Lung (tissue), 11 donors: ENCODE measurements at regions not wholly inside any gene's neighbourhood (a gene's known extent, or its start where the extent isn't known, plus 50 kb on each side); places are given as distances from the start of the nearest gene placed in this dataset.
"Not testable (repeated sequence)": the region's sequence is repeated elsewhere in the genome, so short reads cannot be mapped to it uniquely, and the experiment has no call there.

Experiments
- ATAC-seq: fragments of 200-7000 bp; cut with Tn5 transposase; one replicate; pipeline ENCODE4 v1.9.1; 2020; ENCODE audit warnings: moderate number of reproducible peaks; ENCODE audit not compliant: insufficient read depth, low FRiP score
- DNase-seq, 3 donors: peaks; one replicate each; pipeline ENCODE4 v3.0.0-alpha.2; 2013 to 2017
- H3K27ac ChIP-seq, 2 donors: one replicate each; pipeline ENCODE4 v1.5.1; 2013; ENCODE audit warnings: mild to moderate bottlenecking in 2 of 2, moderate library complexity in 2 of 2, control low read depth in 1 of 2, inconsistent platforms in 1 of 2, low read depth in 1 of 2, low read length in 1 of 2
- H3K27me3 ChIP-seq, 3 donors: one replicate each; pipeline ENCODE4 v1.5.1; 2013; ENCODE audit warnings: low read length in 2 of 3; ENCODE audit not compliant: control insufficient read depth in 3 of 3, insufficient read depth in 3 of 3
- H3K36me3 ChIP-seq, 4 donors: one replicate each; pipeline ENCODE4 v1.5.1; 2013; ENCODE audit warnings: low read length in 4 of 4, mild to moderate bottlenecking in 1 of 4, moderate library complexity in 1 of 4; ENCODE audit not compliant: control insufficient read depth in 4 of 4, insufficient read depth in 4 of 4
- H3K4me1 ChIP-seq, 5 donors: one replicate each; pipeline ENCODE4 v1.5.1; 2013; ENCODE audit warnings: low read length in 5 of 5, mild to moderate bottlenecking in 2 of 5, moderate library complexity in 1 of 5; ENCODE audit not compliant: control insufficient read depth in 5 of 5, insufficient read depth in 5 of 5
- H3K4me3 ChIP-seq: one replicate; pipeline ENCODE4 v1.5.1; 2013; ENCODE audit warnings: mild to moderate bottlenecking, control low read depth, moderate library complexity
- H3K9ac ChIP-seq, 2 donors: one replicate each; pipeline ENCODE4 v1.5.1; 2013; ENCODE audit warnings: low read length in 2 of 2, control low read depth in 1 of 2; ENCODE audit not compliant: insufficient read depth in 1 of 2
- H3K9me3 ChIP-seq, 4 donors: one replicate each; pipeline ENCODE4 v1.5.1; 2013; ENCODE audit warnings: low read length in 3 of 4, mild to moderate bottlenecking in 1 of 4, moderate library complexity in 1 of 4; ENCODE audit not compliant: control insufficient read depth in 4 of 4, insufficient read depth in 3 of 4
- WGBS, 2 donors: extraction: QIAGEN DNeasy Blood & Tissue Kit; methylation state at CpG; one replicate each; pipeline ENCODE4 v1.1.7; 2013; 5-methylcytosine and 5-hydroxymethylcytosine counted together
- TF ChIP-seq, protein P1 (sequence below): IDR thresholded peaks from 2 replicates; pipeline ENCODE4 v1.5.1; 2012; ENCODE audit warnings: mild to moderate bottlenecking; ENCODE audit errors: control extremely low read depth, extremely low read depth
- donor health status: control.
- donor health status: control.
- donor health status: Bipolar disorder and iron deficiency.
- donor health status: healthy.
- donor health status: DM: yes; HTN: yes; CAD: no.

GRCh38 chr10:45160271-45160670, 155.1 kb downstream of the OR13A1 start:
- no peaks in the 10 kb centered on the region for H3K27me3 ChIP-seq
- H3K4me1 ChIP-seq = no peaks in the 10 kb centered on the region
- no peak overlapping the region for H3K4me3 ChIP-seq
- ATAC-seq = no peak
- no peaks in the 10 kb centered on the region for H3K36me3 ChIP-seq
- 65 to 86% methylated on average over 1 of the region's 1 CpG for WGBS, 2 donors
- H3K9ac ChIP-seq = no peak overlapping the region
- no peak for DNase-seq
- no peaks in the 10 kb centered on the region for H3K9me3 ChIP-seq
- H3K27ac ChIP-seq = no peak overlapping the region
- TF ChIP-seq, protein P1, sequence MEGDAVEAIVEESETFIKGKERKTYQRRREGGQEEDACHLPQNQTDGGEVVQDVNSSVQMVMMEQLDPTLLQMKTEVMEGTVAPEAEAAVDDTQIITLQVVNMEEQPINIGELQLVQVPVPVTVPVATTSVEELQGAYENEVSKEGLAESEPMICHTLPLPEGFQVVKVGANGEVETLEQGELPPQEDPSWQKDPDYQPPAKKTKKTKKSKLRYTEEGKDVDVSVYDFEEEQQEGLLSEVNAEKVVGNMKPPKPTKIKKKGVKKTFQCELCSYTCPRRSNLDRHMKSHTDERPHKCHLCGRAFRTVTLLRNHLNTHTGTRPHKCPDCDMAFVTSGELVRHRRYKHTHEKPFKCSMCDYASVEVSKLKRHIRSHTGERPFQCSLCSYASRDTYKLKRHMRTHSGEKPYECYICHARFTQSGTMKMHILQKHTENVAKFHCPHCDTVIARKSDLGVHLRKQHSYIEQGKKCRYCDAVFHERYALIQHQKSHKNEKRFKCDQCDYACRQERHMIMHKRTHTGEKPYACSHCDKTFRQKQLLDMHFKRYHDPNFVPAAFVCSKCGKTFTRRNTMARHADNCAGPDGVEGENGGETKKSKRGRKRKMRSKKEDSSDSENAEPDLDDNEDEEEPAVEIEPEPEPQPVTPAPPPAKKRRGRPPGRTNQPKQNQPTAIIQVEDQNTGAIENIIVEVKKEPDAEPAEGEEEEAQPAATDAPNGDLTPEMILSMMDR = no peak

- Histone ChIP-seq H3K27me3 (no peaks in the 10 kb centered on the region), H3K27ac (no peak overlapping the region), H3K4me1 (no peaks in the 10 kb centered on the region), H3K9me3 (no peaks in the 10 kb centered on the region), H3K9ac (no peak overlapping the region), H3K4me3 (no peak overlapping the region), H3K36me3 (no peaks in the 10 kb centered on the region)
- 87 to 91% methylated on average over 3 of the region's 3 CpGs for WGBS, 2 donors
- TF ChIP-seq, protein P1 = no peak
- no peak for DNase-seq
- ATAC-seq = no peak
Observed at GRCh38 chr10:45163315-45163975, 152.0 kb downstream of the OR13A1 start.

DNA sequence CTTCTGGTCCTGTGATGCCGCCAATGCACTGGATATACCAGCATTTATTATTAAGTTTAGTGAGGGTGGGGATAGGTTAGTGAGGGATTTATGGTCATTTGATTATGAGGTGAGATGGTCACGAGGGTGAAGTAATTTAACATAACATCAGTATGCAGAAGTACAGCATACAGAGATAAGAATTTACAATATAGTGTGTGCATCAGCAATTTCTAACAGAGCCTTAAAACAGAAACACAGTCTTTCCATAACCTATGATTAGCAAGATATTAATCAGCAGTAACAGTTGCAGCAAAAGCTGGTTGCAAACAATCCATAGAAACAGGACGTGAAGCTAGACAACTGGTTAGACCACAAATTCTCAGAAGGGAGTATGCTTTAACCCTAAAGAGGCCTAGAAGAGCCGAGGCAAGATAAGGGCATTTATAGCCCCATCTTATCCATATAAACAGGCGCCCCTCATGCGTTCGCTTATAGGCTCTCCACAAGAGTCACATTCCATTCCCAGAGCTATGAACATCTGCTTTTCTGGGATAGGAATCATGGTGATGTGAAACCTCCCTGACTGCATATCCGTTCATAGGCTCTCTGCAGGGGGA, 139.8 kb downstream of the OR13A1 start:
- not testable (repeated sequence) for ATAC-seq, H3K4me1 ChIP-seq, H3K9me3 ChIP-seq, H3K4me3 ChIP-seq, DNase-seq, H3K27me3 ChIP-seq, H3K36me3 ChIP-seq, H3K9ac ChIP-seq, H3K27ac ChIP-seq
- WGBS, 2 donors = 68 to 83% methylated on average over 8 of the region's 8 CpGs

DNA sequence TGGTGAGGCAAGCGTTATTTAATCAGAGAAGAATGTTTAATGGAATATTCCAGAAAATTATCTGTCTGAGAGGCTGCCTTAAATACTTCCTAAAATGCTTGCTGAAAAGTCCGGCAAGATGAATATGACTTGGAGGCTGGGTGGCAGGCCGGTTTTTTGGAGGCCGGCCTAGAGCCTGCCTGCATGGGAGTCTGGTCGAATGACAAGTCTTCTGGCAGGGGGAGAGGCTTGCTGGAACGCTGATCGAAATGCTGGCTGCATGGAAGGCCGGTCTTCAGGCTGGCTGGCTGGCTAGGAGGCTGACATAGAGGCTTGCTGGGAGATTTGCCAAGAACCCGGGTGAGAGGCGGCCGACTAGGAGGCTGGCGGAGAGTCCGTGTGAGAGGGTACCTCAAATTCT, 135.7 kb downstream of the OR13A1 start:
- 74 to 76% methylated on average over 13 of the region's 13 CpGs for WGBS, 2 donors
- no peaks in the 10 kb centered on the region for H3K27me3 ChIP-seq
- no peak overlapping the region for H3K9ac ChIP-seq
- TF ChIP-seq, protein P1 = no peak
- no peaks in the 10 kb centered on the region for H3K36me3 ChIP-seq
- peak; percentile 32 to 57 (median 40) for DNase-seq
- H3K27ac ChIP-seq = no peak overlapping the region
- H3K4me1 ChIP-seq = peaks cover 0 to 4% (median 0%) of the 10 kb centered on the region in 5 donors
- no peak overlapping the region for H3K4me3 ChIP-seq
- no peaks in the 10 kb centered on the region for H3K9me3 ChIP-seq
- ATAC-seq = no peak
